ENCODE measurements at regions not wholly inside any gene's neighbourhood (a gene's known extent, or its start where the extent isn't known, plus 50 kb on each side); places are given as distances from the start of the nearest gene placed in this dataset.

DNA sequence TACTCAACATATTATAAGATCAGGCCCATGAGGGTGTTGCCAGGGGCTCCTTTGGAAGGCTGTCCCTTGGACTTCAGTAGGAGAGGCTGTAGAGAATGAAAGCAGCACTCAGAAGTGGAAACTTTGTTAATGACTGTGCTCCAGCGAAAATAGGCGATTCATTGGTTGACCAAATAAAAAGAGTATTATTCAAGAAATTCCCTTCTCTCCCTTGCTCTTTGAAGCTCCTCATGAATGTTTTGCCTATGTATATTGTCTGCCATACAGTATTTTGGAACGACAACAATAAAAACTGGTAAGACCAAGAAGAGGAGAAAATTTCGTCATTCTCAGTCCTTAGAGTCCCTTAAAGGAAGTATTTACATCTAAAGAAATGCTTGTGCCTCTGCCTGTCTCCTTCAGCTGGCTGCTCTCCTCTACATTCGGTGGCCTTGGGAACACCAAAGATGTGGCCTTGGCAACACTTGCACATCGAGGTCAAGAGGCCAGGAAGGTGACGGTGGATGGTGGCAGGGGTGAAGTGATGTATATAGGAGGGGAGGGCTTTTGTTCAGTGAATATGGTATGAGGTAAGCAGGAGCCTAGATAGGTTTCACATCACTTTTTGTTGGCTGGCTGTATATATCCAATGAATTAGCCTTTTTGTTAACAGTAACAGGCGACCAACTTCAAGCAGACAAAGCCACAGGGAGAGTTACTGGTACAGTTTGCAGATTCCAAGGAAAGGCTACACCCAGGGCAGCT lies 95.0 kb upstream of the ACTBL2 start:
- DNase-seq, result no peak

DNA sequence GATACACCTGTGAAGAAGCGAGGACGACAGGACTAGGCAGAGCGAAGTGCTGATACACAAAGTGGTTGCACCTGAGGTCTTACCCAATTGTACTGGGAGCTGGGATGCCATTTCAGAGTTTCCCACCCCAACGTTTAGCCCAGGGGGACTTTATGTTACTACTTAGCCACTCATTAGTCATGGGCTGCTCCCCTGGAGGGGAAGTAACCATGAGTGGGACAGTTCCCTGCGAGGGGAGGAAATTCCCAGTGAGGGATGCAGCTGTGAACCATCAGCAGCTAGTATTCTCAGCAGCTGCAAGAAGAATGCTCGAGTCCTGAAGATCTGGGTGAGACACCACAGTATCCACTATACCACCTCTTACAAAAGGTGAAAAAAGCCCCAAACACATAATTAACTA lies 93.7 kb upstream of the ACTBL2 start:
- no peak for DNase-seq

DNA sequence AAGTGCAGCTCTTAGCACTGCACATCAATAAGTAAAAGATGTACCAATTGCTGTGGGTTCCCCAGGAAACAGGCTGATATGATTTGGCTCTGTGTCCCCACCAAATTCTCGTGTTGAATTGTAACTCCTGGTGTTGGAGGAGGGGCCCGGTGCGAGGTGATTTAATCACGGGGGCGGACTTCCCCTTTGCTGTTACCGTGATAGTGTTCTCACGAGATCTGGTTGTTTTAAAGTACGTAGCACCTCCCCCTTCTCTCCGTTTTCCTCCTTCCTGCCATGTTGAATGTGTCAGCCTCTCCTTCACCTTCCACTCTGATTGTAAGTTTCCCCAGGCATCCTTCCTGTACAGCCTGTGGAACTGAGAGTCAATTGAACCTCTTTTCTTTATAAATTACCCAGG lies 93.2 kb upstream of the ACTBL2 start:
- DNase-seq, result no peak

DNA sequence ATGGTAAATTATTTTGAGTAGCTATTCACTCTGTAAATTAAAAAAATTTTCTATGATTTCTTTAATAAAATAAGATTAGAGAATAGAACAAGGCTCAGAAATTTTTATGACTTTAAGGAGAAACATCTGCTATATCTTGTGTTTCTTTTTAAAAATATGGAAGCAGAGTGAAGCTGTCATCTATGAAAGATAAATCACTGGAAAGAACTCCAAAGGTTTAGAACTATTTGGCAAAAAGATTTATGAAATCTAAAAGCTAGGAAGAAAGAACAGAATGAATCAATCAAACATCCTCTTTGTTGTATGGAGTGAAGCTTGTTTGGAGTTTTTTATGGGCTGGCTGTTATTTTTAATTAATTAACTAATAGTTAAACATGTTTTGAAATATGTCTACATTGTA lies 89.8 kb upstream of the ACTBL2 start:
- no peak for DNase-seq

DNA sequence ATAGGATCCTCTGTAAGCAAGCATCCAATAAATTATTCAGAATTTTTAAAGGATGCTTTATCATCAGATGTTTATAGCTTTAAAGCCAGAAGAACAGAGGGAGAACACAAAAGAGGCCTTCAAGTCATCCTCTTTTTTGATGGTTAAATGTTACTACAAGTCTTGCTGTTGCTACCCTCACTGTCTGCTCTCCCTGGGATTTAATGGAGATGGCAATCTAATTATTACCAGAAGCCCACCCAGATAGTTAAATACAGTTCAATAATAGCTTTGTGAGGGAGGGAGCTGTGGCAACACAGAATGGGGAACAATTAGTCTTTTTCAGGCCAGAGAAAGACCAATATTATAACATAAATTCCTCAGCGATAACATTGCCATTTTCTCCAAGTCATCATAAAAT lies 87.0 kb upstream of the ACTBL2 start:
- no peak for DNase-seq

DNA sequence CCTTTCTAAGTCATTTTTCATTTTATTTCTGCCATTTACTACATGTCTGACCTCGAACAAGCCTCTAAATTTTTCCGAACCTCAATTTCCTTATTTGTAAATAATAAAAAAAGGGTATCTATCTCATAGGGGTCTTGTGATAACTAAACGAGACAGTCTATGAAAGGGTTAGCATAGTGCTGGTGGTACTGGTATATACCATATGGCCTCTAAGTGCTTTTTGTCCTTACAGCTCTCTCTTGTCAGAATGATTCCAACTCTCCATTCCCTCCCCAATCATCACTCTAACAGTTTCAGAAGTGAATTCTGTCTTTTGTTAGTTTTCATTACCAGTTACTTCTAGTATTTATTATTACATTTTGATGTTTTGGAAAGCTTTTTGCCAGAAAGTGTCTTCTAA lies 85.5 kb upstream of the ACTBL2 start:
- no peak for DNase-seq

DNA sequence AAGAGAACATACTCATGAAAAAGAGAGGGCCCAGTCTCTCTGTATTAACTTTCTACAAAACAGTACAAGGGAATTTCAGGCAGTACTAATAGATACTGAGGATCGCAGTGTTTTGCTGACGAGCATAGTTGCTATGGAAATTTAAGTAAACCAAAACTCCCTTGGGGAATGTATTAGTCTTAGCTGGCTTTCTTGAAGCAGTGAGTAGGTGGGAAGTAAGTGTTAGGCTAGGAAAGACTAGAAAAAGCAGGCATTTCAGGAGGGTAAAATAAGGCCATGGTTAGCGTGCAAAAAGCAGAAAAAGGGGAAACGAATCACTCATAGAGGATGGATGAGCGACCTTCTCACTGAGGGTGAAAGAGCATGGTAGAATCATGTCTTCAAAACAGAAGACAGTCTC lies 84.3 kb upstream of the ACTBL2 start:
- DNase-seq, result no peak

DNA sequence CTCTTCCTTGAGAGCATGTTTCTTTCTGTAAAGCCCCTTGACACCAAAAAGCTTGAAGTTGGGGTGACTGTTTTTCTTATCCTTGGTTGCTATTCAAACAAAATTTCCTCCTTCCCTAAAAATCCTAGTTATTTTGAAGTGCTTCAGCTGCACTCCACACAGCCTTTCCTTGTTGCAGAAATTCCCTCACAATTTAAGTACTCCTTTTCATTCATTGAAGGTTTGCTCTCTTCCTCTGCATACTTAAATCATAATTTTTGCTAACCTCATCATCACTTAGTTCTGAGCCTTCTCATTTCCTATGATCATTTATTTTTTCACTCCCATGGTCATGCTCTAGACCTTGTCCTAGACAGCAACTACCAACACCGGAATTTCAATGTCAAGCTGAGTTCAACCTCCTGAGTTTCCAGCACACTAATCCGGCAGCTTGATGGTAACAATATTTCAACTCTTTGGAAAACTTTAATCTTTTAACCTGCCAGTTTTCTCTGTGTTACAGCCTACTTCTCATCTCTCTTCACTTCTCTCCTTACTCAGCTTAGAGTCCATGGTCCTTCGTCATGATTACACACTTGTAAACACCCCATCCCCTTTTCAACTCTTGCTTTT lies 78.7 kb upstream of the ACTBL2 start:
- no peak for DNase-seq

DNA sequence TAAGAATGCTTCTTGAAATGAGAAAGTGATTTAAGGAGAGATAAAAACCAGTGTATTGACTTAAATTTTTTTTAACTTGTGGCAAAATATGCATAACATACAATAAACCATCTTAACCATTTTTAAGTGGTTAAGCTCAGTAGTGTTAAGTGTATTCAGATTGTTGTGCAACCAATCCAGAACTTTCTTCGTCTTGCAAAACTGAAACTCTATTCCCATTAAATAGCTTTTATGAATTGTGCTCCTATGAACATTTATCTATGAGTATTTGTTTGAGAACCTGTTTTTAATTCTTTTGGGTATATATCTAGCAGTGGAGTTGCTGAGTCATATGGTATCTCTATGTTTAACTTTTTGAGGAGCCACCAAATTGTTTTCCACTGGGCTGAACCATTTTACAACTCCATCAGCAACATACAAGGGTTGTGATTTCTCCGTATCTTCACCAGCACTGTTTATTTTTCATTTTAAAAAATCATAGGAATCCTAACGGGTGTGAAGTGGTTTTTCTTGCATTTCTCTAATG lies 76.6 kb upstream of the ACTBL2 start:
- DNase-seq, result no peak

DNA sequence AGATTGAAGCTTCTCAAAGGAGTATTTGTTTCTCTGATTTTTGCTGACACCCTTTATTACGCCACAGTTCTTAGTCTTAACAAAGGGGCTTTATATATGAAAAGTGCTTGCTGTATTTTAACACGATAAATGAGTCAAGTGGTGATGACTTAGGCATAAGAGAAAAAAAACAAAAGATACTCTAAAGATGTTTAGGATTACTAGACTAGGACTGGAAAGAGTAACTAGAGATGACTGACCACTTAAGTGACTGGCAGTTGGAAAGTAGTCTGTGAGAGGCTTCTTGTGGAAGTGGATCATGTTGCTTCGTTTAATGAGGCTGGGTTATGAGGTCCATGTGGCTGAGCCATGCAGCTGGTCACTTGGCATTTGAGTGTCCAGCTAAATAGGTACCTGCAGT lies 69.4 kb upstream of the ACTBL2 start:
- no peak for DNase-seq

DNA sequence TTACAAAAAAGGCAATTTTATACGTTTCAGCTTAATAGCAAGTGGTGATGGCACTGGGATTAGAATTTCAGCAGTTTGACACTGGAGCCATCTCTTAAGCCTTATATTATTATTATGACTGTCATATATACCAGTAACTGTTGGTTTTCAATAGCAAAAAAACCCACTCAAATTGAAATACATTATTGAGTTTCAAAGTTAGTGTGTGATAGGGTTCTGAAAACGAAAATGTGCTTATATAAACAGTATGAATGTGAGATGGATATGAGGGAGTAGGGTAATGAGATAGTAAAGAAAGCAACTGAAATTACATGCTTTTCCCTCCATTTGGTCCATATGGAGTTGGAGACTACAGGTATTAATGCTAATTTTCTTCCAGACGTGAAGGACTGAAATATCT lies 68.6 kb upstream of the ACTBL2 start:
- no peak for DNase-seq

DNA sequence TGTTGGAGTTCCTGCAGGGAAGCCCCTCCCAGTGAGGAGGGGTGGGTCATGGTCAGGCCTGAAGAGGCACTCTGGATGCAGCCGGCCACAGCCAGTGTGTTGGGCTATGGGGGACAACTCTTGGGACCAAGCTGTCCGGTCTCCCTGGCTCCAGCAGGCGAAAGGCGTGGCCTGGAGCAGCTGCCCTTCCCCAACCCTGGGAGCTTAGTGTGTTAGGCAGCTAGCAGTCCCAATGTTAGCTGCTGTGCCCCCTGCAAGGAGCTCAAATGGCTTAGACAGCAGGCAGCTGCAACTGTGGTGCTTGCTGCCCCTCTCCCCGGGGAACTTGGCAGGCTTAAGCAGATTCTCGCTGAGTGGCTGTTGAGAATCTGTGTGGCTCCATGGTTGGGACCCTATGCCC lies 67.5 kb upstream of the ACTBL2 start:
- DNase-seq, result no peak

DNA sequence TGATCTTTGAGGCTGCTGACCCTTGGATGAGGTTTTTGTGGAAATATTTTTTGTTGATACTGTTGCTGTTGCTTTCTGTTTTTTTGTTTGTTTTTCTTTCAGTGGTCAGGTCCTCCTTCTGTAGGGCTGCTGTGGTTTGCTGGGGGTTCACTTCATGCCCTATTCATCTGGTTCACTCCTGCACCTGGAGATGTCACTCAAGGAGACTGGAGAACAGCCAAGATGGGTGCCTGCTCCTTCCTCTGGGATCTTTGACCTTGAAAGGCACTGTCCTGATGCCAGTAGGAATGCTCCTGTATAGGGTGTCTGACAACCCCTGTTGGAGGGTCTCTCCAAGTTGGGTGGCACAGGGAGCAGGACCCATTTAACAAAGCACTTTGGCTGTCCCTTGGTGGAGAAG lies 67.0 kb upstream of the ACTBL2 start:
- DNase-seq, result no peak

DNA sequence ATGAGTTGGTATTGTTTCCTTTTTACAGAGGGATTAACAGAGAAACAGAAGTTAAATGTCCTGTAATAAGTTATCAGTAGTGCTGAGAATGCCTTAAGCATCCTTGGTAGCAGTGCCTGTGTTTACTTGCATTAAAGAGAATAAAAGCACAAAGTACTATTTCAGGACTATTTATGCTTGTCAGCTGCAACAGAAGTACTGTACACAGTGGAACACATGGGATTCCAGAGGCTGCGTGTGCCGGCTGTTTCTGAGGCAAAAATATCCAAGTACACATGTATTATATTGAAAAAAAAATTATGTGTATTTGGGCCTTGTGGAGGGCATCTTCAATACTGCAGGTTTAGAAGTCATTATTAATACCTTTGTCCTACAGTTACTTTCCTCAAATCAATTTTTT lies 58.2 kb upstream of the ACTBL2 start:
- DNase-seq, result no peak

DNA sequence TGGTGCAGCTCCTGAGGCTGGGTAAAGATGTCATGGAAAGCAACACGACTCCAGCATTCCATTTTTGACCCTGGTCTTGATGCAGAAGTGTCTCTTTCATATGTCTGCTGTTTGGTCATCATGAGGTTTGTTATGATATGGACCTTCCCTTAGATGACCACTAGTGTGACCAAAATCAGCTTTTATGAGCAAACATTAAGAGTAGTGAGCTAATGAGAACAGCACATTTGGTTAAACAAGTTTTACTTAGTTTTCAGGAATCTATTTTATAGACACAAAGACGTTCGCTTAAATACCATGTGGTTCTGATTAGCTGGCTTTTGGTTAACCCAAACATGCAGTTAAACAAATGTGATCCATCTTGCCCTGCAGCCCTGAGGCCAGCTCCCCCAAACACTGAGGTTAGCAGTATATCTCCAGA lies 56.7 kb upstream of the ACTBL2 start:
- DNase-seq, result no peak

DNA sequence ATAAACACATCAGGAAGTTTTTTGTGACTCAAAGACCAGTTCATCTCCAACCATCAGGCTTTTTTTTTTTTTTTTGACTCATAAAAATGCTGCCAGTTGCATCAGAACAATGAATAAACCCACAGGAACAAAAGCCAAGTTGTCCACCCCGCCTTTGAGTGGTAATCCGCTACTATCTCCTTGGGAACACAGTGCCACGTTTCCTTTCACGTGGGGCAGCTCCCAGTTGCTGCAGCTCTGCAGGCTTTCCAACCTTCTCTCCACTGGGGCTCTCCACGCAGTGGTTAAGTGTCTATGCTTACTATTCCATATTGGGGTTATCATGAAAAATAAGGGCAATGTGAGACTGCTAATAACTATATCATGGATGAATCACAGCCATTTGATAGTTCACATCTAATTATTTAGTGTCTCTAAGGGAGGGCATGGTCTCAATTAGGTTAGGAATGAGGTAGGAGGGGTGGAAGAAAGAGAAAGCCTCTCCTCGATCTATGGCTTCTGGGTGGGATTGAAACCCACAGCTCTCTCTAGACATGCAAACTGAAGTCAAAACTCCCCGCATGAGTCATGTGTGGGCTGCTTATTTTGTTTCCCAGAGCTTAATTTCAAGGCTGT lies 55.8 kb upstream of the ACTBL2 start:
- no peak for DNase-seq

DNA sequence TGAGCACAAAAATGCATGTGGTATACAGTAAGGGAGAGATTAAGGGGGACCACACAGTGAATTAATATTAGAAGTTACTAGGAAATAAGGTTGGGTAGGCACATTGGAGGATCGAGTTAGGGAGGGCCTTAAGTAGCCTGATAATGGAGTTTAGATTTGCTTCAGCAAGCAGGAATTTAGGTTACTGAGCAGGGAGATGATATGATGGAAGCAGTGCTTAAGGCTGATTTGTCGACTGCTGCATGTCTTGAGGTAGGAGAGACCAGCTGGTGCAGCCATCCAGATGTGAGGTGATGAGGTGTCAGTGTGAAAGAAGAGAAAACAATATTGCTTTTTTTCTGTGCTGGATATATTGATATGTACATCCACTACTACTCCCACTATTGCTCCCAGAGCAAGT lies 55.2 kb upstream of the ACTBL2 start:
- DNase-seq, result no peak

DNA sequence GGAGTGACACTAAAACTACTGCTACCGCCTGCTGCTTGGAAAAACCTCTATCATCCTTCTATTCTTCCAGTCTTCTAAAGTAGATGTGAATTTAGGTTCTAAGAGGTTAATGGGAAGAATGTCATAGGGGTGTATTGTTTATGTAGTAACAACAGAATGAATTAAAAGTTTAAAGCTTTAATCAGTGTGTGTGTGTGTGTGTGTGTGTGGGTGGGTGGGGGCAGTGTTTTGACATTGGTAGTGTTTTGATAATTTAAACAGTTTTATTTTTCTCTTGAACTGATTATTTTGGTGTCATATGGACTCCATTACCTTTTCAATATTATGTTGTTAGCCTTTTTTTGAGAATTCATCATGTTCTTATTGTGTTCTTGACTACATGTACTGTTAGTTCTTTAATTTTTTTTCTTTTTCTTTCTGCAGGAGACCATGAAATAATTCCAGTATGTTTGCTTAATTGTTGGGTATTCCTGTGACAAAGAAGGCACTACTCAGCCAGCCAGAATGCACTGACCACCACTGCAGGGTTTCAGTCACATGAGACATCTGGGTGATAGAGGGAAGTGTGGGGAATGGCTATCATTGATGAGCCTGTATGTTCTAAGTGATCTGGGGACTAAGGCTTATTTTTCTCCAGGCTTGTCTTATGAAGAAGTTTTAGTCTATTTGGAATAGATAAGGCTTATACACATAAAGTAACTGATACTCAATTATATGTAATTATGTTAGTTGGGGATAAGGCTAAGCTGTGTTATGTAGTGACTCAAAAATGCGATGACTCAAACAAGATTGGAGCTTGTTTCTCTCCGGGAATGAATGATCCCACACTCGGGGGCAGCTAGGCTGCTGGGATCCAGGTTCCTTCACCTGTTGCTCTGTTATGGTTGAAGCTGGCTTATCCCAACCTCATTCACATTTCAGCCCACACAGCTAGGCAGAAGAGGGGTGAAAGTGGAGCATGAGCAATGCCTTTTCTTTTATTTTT lies 50.2 kb upstream of the ACTBL2 start:
- DNase-seq, result no peak

Data from activated T-cell treated with anti-CD3 and anti-CD28 coated beads for 4 hours (primary cell).